Thoracic aorta (tissue), 2 donors: ENCODE measurements at regions not wholly inside any gene's neighbourhood (a gene's known extent, or its start where the extent isn't known, plus 50 kb on each side); places are given as distances from the start of the nearest gene placed in this dataset.

Experiments
- ATAC-seq: fragments of 150-250 bp; one replicate; pipeline ENCODE4 v1.8.0; 2017; ENCODE audit warnings: low read depth; ENCODE audit not compliant: insufficient number of reproducible peaks, low FRiP score
- DNase-seq: peaks from one replicate; pipeline ENCODE4 v3.0.0-alpha.2; 2020; ENCODE audit warnings: low spot score
- H3K27ac ChIP-seq, 2 donors: fragments of 200-600 bp; sonication (generic); 1 replicate in 1 of 2; 2 replicates in 1 of 2; pipeline ENCODE4 v1.5.1; 2016; ENCODE audit warnings: mild to moderate bottlenecking in 2 of 2, moderate library complexity in 2 of 2
- H3K27me3 ChIP-seq: fragments of 200-600 bp; sonication (generic); replicated peaks from 2 replicates; pipeline ENCODE4 v1.6.0; 2016; ENCODE audit warnings: mild to moderate bottlenecking; ENCODE audit not compliant: insufficient read depth
- H3K36me3 ChIP-seq: fragments of 200-600 bp; sonication (generic); one replicate; pipeline ENCODE4 v1.5.1; 2016
- H3K4me1 ChIP-seq, 2 donors: fragments of 200-600 bp; sonication (generic); 1 replicate in 1 of 2; 2 replicates in 1 of 2; pipeline versions ENCODE4 v1.5.1 to v1.6.0; 2016; ENCODE audit warnings: low read depth in 2 of 2, mild to moderate bottlenecking in 1 of 2; ENCODE audit not compliant: control insufficient read depth in 1 of 2
- H3K4me3 ChIP-seq: fragments of 200-600 bp; sonication (generic); 2 replicates; pipeline ENCODE4 v1.5.1; 2016; ENCODE audit warnings: mild to moderate bottlenecking
- H3K9me3 ChIP-seq: fragments of 200-600 bp; sonication (generic); 2 replicates; pipeline ENCODE4 v1.5.1; 2016
- CTCF ChIP-seq: fragments of 200-600 bp; sonication (generic); IDR thresholded peaks from one replicate; pipeline ENCODE4 v1.5.1; 2019; ENCODE audit warnings: antibody characterized with exemption

- no peak for TF ChIP-seq CTCF
These were observed 79.9 kb downstream of the SIPA1L2 start for GRCh38 chr1:232550007-232550406.

GRCh38 chr1:232548691-232549090 lies 81.2 kb downstream of the SIPA1L2 start:
- no peak for DNase-seq
- Histone ChIP-seq H3K4me1 (peaks cover 4 to 12% of the 10 kb centered on the region in 2 donors), H3K27me3 (no peaks in the 10 kb centered on the region), H3K36me3 (no peaks in the 10 kb centered on the region), H3K27ac (no peak overlapping the region), H3K9me3 (no peaks in the 10 kb centered on the region), H3K4me3 (no peak overlapping the region)
- TF ChIP-seq CTCF = no peak
- ATAC-seq = no peak

More at GRCh38 chr1:232550007-232550406, 79.9 kb downstream of the SIPA1L2 start:
- ATAC-seq (no peak), DNase-seq (no peak)
- Histone ChIP-seq H3K4me1 (peaks cover 15 to 25% of the 10 kb centered on the region in 2 donors), H3K9me3 (no peaks in the 10 kb centered on the region), H3K27ac (no peak overlapping the region), H3K27me3 (no peaks in the 10 kb centered on the region), H3K4me3 (no peak overlapping the region), H3K36me3 (no peaks in the 10 kb centered on the region)

- no peaks in the 10 kb centered on the region for H3K27me3 ChIP-seq
- H3K36me3 ChIP-seq = no peaks in the 10 kb centered on the region
- H3K4me3 ChIP-seq = no peak overlapping the region
- H3K4me1 ChIP-seq = peaks cover 0 to 5% of the 10 kb centered on the region in 2 donors
- no peak for ATAC-seq
- H3K27ac ChIP-seq = no peak overlapping the region
- TF ChIP-seq CTCF = no peak
- no peaks in the 10 kb centered on the region for H3K9me3 ChIP-seq
- no peak for DNase-seq
These were observed 81.9 kb downstream of the SIPA1L2 start for GRCh38 chr1:232547938-232548484.

- no peaks in the 10 kb centered on the region for H3K9me3 ChIP-seq
- no peak for ATAC-seq
- TF ChIP-seq CTCF = no peak
These were observed 87.0 kb downstream of the SIPA1L2 start for GRCh38 chr1:232542633-232543593.

GRCh38 chr1:232538943-232539302 lies 91.0 kb downstream of the SIPA1L2 start:
- Histone ChIP-seq H3K4me1 (no peaks in the 10 kb centered on the region), H3K27ac (no peak overlapping the region), H3K36me3 (no peaks in the 10 kb centered on the region), H3K27me3 (no peaks in the 10 kb centered on the region), H3K9me3 (no peaks in the 10 kb centered on the region), H3K4me3 (no peak overlapping the region)
- DNase-seq (no peak), ATAC-seq (no peak)
- TF ChIP-seq CTCF = no peak

More at GRCh38 chr1:232542633-232543593, 87.0 kb downstream of the SIPA1L2 start:
- Histone ChIP-seq H3K4me3 (no peak overlapping the region), H3K27ac (no peak overlapping the region), H3K27me3 (no peaks in the 10 kb centered on the region), H3K36me3 (no peaks in the 10 kb centered on the region), H3K4me1 (no peaks in the 10 kb centered on the region)
- DNase-seq = no peak
